A549 (cell line): ENCODE measurements at regions not wholly inside any gene's neighbourhood (a gene's known extent, or its start where the extent isn't known, plus 50 kb on each side); places are given as distances from the start of the nearest gene placed in this dataset.
"Not testable (repeated sequence)": the region's sequence is repeated elsewhere in the genome, so short reads cannot be mapped to it uniquely, and the experiment has no call there.

Source experiments
- ATAC-seq, 2 experiments: fragments of 200-7000 bp in 1 of 2; fragments of >200 bp in 1 of 2; cut with Nextera tagmentation in 1 of 2; cut with Tn5 transposase in 1 of 2; 3 replicates each; pipeline versions ENCODE4 v1.8.0 to v1.9.1; 2018 to 2020; ENCODE audit warnings: mild to moderate bottlenecking in 1 of 2, moderate library complexity in 1 of 2
- CTCF ChIA-PET: fragments of 300-600 bp; sonication (Branson Sonifier 250); formaldehyde crosslinking; extraction: SDS; loops from one replicate; lab custom pipeline; 2021; ENCODE audit warnings: antibody characterized with exemption, inconsistent platforms; lab: Yijun Ruan, JAX
- POLR2A ChIA-PET: fragments of 350-600 bp; formaldehyde crosslinking; extraction: SDS; loops from one replicate; lab custom pipeline; 2021; ENCODE audit warnings: antibody characterized with exemption, inconsistent platforms; lab: Yijun Ruan, JAX
- DNase-seq, 2 experiments: peaks; one replicate each; pipeline versions ENCODE4 v3.0.0 to v3.0.0-alpha.2; 2011 to 2016; ENCODE audit warnings: low read depth in 1 of 2, low spot score in 1 of 2
- FAIRE-seq: peaks from 2 replicates; lab custom pipeline; 2011; peaks lifted over from hg19 to GRCh38; lab: Jason Lieb, UNC
- H3K27ac ChIP-seq, 2 experiments: fragments of >200 bp; sonication (Bioruptor Twin); formaldehyde crosslinking; 3 replicates each; pipeline ENCODE4 v1.5.1; 2016 to 2017
- H3K4me1 ChIP-seq: fragments of >200 bp; sonication (Bioruptor Twin); formaldehyde crosslinking; 3 replicates; pipeline ENCODE4 v1.6.1; 2016
- H3K4me2 ChIP-seq: fragments of >200 bp; sonication (Bioruptor Twin); formaldehyde crosslinking; 3 replicates; pipeline ENCODE4 v1.6.1; 2016
- H3K4me3 ChIP-seq: fragments of >200 bp; sonication (Bioruptor Twin); formaldehyde crosslinking; 3 replicates; pipeline ENCODE4 v1.5.1; 2016
- H3K9me3 ChIP-seq: fragments of >200 bp; sonication (Bioruptor Twin); formaldehyde crosslinking; 3 replicates; pipeline ENCODE4 v1.6.1; 2016
- CEBPB ChIP-seq, 2 experiments: fragments of >200 bp in 1 of 2; sonication (Bioruptor Twin) in 1 of 2; formaldehyde crosslinking in 1 of 2; IDR thresholded peaks; 2 replicates each; pipeline ENCODE4 v1.6.1; 2012 to 2016
- CHD2 ChIP-seq: fragments of 150-350 bp; IDR thresholded peaks from 2 replicates; pipeline ENCODE4 v1.6.1; 2014; ENCODE audit warnings: low read length; ENCODE audit not compliant: partially characterized antibody
- EHF ChIP-seq: fragments of 250-450 bp; sonication (Bioruptor Pico); IDR thresholded peaks from 2 replicates; pipeline ENCODE4 v1.5.0; 2020; ENCODE audit warnings: mild to moderate bottlenecking
- EHMT2 ChIP-seq: fragments of 200-600 bp; sonication (generic); IDR thresholded peaks from 2 replicates; pipeline ENCODE4 v1.6.1; 2016; ENCODE audit warnings: antibody characterized with exemption, low read depth, mild to moderate bottlenecking, moderate library complexity
- EP300 ChIP-seq, 2 experiments: fragments of >200 bp; sonication (Bioruptor Twin); formaldehyde crosslinking; IDR thresholded peaks; 2 replicates in 1 of 2; 3 replicates in 1 of 2; pipeline ENCODE4 v1.6.1; 2016 to 2017
- ESRRA ChIP-seq: fragments of 150-350 bp; IDR thresholded peaks from 2 replicates; pipeline ENCODE4 v1.6.1; 2014; ENCODE audit warnings: mild to moderate bottlenecking, low read length, borderline replicate concordance
- HDAC2 ChIP-seq: fragments of 200-600 bp; sonication (generic); IDR thresholded peaks from 2 replicates; pipeline ENCODE4 v1.6.1; 2016
- HEYL ChIP-seq: fragments of 250-450 bp; sonication (Bioruptor Pico); IDR thresholded peaks from 2 replicates; pipeline ENCODE4 v1.8.0; 2021; ENCODE audit warnings: mild to moderate bottlenecking, moderate library complexity
- HOXB13 ChIP-seq: fragments of 250-450 bp; sonication (Bioruptor Pico); IDR thresholded peaks from 2 replicates; pipeline ENCODE4 v1.5.0; 2020; ENCODE audit warnings: low read depth, mild to moderate bottlenecking, moderate library complexity
- HOXB5 ChIP-seq: fragments of 250-450 bp; sonication (Bioruptor Pico); IDR thresholded peaks from 2 replicates; pipeline ENCODE4 v1.5.0; 2020; ENCODE audit warnings: mild to moderate bottlenecking, moderate library complexity
- MYC ChIP-seq: IDR thresholded peaks from 2 replicates; pipeline ENCODE4 v1.6.1; 2012; ENCODE audit warnings: mild to moderate bottlenecking, inconsistent platforms, low read length, improper control_type of control experiment, borderline replicate concordance
- NPAS2 ChIP-seq: fragments of 250-450 bp; sonication (Bioruptor Pico); IDR thresholded peaks from 2 replicates; pipeline ENCODE4 v1.8.0; 2022; ENCODE audit warnings: mild to moderate bottlenecking, moderate library complexity, borderline replicate concordance
- RARB ChIP-seq: fragments of 250-450 bp; sonication (Bioruptor Pico); IDR thresholded peaks from 2 replicates; pipeline ENCODE4 v1.8.0; 2021; ENCODE audit warnings: mild to moderate bottlenecking, moderate library complexity
- RFX5 ChIP-seq: fragments of 450-650 bp; IDR thresholded peaks from 2 replicates; pipeline ENCODE4 v1.7.1; 2014; ENCODE audit warnings: antibody characterized with exemption, mild to moderate bottlenecking, moderate library complexity
- SMC3 ChIP-seq: fragments of >200 bp; sonication (Bioruptor Twin); formaldehyde crosslinking; IDR thresholded peaks from 3 replicates; pipeline ENCODE4 v1.6.1; 2018; ENCODE audit warnings: inconsistent platforms
- ZC3H11A ChIP-seq: fragments of 450-650 bp; IDR thresholded peaks from 2 replicates; pipeline ENCODE4 v1.6.1; 2014; ENCODE audit warnings: antibody characterized with exemption, mild to moderate bottlenecking
- ZNF302 ChIP-seq: fragments of 250-450 bp; sonication (Bioruptor Pico); IDR thresholded peaks from 2 replicates; pipeline ENCODE4 v1.9.0; 2021; ENCODE audit warnings: inconsistent platforms, mild to moderate bottlenecking, moderate library complexity
- ZSCAN20 ChIP-seq: fragments of 250-450 bp; sonication (Bioruptor Pico); IDR thresholded peaks from 2 replicates; pipeline ENCODE4 v1.8.0; 2022; ENCODE audit warnings: mild to moderate bottlenecking, moderate library complexity
- WGBS: methylation state at CpG from one replicate; pipeline ENCODE4 v1.1.6; 2017; ENCODE audit errors: missing lambda C conversion rate; 5-methylcytosine and 5-hydroxymethylcytosine counted together
- TF ChIP-seq, protein P1 (sequence below): fragments of 200-600 bp; sonication (generic); IDR thresholded peaks from 2 replicates; pipeline ENCODE4 v1.6.1; 2016; ENCODE audit warnings: antibody characterized with exemption, mild to moderate bottlenecking, moderate library complexity
- TF ChIP-seq, protein P2 (sequence below): IDR thresholded peaks from 2 replicates; pipeline ENCODE4 v1.6.1; 2012
- TF ChIP-seq, protein P3 (sequence below): fragments of >200 bp; sonication (Bioruptor Twin); formaldehyde crosslinking; IDR thresholded peaks from 3 replicates; pipeline ENCODE4 v1.6.1; 2016
- TF ChIP-seq, protein P4 (sequence below): fragments of >200 bp; sonication (Bioruptor Twin); formaldehyde crosslinking; IDR thresholded peaks from 2 replicates; pipeline ENCODE4 v1.6.1; 2016
- TF ChIP-seq, protein P5 (sequence below): fragments of 250-450 bp; sonication (Bioruptor Pico); IDR thresholded peaks from 2 replicates; pipeline ENCODE4 v1.5.0; 2020; ENCODE audit warnings: low read depth, mild to moderate bottlenecking, moderate library complexity

DNA sequence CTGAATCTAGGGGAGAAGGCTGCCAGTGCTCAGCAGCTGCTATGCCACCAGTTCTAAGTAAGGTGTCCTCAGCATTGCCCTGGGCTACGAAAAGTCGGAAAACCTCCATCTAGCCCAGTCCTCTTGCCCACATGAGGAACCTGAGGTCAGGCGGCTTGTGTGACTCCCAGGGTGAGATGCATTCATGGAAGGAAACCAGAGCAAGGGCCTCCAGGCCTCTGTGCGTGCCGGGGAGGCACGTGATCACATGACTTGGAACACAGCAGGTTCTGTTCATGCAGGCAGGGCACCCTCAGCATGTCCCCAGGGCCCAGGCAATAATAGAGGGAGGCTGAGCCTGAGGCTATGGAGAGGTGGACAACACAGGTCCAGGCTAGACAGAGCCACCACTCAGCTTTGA, 312.5 kb upstream of the DUSP10 start (continued):
- TF ChIP-seq, protein P1, sequence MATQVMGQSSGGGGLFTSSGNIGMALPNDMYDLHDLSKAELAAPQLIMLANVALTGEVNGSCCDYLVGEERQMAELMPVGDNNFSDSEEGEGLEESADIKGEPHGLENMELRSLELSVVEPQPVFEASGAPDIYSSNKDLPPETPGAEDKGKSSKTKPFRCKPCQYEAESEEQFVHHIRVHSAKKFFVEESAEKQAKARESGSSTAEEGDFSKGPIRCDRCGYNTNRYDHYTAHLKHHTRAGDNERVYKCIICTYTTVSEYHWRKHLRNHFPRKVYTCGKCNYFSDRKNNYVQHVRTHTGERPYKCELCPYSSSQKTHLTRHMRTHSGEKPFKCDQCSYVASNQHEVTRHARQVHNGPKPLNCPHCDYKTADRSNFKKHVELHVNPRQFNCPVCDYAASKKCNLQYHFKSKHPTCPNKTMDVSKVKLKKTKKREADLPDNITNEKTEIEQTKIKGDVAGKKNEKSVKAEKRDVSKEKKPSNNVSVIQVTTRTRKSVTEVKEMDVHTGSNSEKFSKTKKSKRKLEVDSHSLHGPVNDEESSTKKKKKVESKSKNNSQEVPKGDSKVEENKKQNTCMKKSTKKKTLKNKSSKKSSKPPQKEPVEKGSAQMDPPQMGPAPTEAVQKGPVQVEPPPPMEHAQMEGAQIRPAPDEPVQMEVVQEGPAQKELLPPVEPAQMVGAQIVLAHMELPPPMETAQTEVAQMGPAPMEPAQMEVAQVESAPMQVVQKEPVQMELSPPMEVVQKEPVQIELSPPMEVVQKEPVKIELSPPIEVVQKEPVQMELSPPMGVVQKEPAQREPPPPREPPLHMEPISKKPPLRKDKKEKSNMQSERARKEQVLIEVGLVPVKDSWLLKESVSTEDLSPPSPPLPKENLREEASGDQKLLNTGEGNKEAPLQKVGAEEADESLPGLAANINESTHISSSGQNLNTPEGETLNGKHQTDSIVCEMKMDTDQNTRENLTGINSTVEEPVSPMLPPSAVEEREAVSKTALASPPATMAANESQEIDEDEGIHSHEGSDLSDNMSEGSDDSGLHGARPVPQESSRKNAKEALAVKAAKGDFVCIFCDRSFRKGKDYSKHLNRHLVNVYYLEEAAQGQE = no peak

DNA sequence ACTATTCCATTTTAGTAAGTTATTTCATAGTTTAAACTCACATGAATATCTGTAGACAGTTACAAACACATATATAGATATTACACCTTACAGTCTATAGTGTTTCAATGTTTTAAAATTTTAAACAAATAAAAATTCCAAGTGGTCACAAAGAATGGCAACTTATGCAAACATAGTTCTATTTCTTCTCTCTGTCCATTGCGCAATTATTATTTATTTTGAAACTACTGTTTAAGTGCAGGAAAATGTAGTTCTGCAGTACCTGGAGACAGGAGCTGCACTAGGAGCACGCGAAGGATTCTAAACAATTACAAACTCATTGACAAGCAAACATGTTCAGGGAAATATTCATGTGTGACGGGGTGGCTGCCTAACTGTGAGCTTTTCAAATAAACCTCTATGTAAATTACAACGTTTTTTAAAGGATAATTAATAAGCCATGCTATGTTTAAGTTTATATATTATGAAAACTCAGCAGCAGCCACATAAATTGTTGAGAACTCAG, 312.0 kb upstream of the DUSP10 start:
- no peaks in the 10 kb centered on the region for H3K4me1 ChIP-seq
- DNase-seq = no peak
- POLR2A ChIA-PET = no interaction called here
- no peak for ATAC-seq
- no peak for TF ChIP-seq ZSCAN20 (CRISPR knock-in tag)
- TF ChIP-seq SMC3 = no peak
- TF ChIP-seq HDAC2 = no peak
- TF ChIP-seq, protein P2, sequence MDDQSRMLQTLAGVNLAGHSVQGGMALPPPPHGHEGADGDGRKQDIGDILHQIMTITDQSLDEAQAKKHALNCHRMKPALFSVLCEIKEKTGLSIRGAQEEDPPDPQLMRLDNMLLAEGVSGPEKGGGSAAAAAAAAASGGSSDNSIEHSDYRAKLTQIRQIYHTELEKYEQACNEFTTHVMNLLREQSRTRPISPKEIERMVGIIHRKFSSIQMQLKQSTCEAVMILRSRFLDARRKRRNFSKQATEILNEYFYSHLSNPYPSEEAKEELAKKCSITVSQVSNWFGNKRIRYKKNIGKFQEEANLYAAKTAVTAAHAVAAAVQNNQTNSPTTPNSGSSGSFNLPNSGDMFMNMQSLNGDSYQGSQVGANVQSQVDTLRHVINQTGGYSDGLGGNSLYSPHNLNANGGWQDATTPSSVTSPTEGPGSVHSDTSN = no peak
- no peak for TF ChIP-seq CHD2
- TF ChIP-seq CEBPB (IDR thresholded peaks at IDR 0.05) = peak; percentile 88 to 89
- TF ChIP-seq, all 56 proteins: peak for 1
- H3K4me3 ChIP-seq = no peak overlapping the region
- no peak overlapping the region for H3K27ac ChIP-seq
- no peak for FAIRE-seq
- no peak overlapping the region; the same call in 2 of the 3 replicates for H3K4me2 ChIP-seq
- WGBS = 55% methylated on average over 5 of the region's 5 CpGs
- no peaks in the 10 kb centered on the region for H3K9me3 ChIP-seq
- CTCF ChIA-PET = no interaction called here

DNA sequence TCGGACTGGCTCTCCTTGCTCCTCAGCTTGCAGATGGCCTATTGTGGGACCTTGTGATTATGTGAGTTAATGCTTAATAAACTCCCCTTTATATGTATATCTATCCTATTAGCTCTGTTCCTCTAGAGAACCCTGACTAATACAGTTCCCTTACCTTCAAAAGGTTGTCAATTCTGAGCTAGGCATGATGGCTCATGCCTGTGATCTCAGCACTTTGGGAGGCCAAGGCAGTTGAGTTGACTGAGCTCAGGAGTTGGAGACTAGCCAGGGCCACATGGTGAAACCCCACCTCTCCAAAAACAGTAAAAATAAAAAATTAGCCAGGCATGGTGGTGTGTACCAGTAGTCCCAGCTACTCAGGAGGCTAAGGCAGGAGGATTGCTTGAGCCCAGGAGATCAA, 309.4 kb upstream of the DUSP10 start:
- POLR2A ChIA-PET, H3K9me3 ChIP-seq, CTCF ChIA-PET, H3K27ac ChIP-seq, H3K4me3 ChIP-seq, H3K4me2 ChIP-seq, FAIRE-seq, DNase-seq, H3K4me1 ChIP-seq, ATAC-seq: not testable (repeated sequence)
- WGBS = 74% methylated on average over 1 of the region's 1 CpG

DNA sequence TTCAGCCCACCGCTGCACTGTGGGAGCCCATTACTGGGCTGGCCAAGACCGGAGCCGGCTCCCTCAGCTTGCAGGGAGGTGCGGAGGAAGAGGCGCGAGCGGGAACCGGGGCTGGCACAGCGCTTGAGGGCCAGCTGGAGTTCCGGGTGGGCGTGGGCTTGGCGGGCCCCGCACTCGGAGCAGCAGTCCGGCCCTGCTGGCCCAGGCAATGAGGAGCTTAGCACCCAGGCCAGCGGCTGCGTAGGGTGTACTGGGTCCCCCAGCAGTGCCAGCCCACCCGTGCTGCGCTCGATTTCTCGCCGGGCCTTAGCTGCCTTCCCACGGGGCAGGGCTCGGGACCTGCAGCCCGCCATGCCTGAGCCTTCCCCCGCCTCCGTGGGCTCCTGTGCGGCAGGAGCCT, 307.8 kb upstream of the DUSP10 start:
- H3K4me2 ChIP-seq, H3K27ac ChIP-seq, CTCF ChIA-PET, H3K9me3 ChIP-seq, H3K4me3 ChIP-seq, DNase-seq, ATAC-seq, H3K4me1 ChIP-seq, FAIRE-seq, POLR2A ChIA-PET: not testable (repeated sequence)
- WGBS = 79% methylated on average over 18 of the region's 28 CpGs

DNA sequence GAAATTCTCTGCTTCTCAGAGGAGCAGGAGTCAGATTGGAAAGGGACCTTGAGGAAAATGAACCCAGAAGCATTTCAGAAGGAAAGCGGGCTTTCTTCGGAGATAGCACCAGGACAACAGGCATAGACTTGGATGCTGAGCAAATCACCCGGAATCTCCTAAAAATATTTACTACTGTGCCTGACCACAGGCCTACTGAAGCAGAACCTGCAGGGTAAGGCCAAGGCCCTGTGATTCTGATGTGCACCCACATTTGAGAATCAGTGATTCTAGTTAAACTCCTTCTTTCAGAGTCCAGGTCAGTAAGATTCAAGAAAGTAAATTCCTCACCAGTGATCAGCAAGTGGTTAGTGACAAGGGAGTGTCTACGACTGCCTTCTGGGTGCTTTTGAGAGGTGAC, 307.3 kb upstream of the DUSP10 start:
- FAIRE-seq = no peak
- H3K4me1 ChIP-seq = no peaks in the 10 kb centered on the region
- WGBS = 66% methylated on average over 4 of the region's 4 CpGs
- TF ChIP-seq RFX5 (no peak), ESRRA (no peak), EP300 (IDR thresholded peaks at IDR 0.05) (no peak), SMC3 (no peak), NPAS2 (CRISPR knock-in tag) (no peak), HOXB13 (CRISPR knock-in tag) (no peak), RARB (CRISPR knock-in tag) (no peak), EHMT2 (no peak), HEYL (CRISPR knock-in tag) (no peak), MYC (no peak), HOXB5 (CRISPR knock-in tag) (no peak), ZC3H11A (no peak), ZNF302 (CRISPR knock-in tag) (no peak), EHF (CRISPR knock-in tag) (no peak)
- TF ChIP-seq, protein P3, sequence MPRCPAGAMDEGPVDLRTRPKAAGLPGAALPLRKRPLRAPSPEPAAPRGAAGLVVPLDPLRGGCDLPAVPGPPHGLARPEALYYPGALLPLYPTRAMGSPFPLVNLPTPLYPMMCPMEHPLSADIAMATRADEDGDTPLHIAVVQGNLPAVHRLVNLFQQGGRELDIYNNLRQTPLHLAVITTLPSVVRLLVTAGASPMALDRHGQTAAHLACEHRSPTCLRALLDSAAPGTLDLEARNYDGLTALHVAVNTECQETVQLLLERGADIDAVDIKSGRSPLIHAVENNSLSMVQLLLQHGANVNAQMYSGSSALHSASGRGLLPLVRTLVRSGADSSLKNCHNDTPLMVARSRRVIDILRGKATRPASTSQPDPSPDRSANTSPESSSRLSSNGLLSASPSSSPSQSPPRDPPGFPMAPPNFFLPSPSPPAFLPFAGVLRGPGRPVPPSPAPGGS = no peak
- TF ChIP-seq, protein P4, sequence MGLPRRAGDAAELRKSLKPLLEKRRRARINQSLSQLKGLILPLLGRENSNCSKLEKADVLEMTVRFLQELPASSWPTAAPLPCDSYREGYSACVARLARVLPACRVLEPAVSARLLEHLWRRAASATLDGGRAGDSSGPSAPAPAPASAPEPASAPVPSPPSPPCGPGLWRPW = no peak
- TF ChIP-seq, protein P5, sequence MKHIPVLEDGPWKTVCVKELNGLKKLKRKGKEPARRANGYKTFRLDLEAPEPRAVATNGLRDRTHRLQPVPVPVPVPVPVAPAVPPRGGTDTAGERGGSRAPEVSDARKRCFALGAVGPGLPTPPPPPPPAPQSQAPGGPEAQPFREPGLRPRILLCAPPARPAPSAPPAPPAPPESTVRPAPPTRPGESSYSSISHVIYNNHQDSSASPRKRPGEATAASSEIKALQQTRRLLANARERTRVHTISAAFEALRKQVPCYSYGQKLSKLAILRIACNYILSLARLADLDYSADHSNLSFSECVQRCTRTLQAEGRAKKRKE (CRISPR knock-in tag) = no peak

More for the DNA sequence above, 307.3 kb upstream of the DUSP10 start:
- Histone ChIP-seq H3K4me3 (no peak overlapping the region), H3K9me3 (no peaks in the 10 kb centered on the region), H3K4me2 (no peak overlapping the region), H3K27ac (no peak overlapping the region)
- ATAC-seq (no peak), DNase-seq (no peak)
- ChIA-PET POLR2A (no interaction called here), CTCF (no interaction called here)
